VCaP (cell line): ENCODE measurements at regions not wholly inside any gene's neighbourhood (a gene's known extent, or its start where the extent isn't known, plus 50 kb on each side); places are given as distances from the start of the nearest gene placed in this dataset.

Experiments used
- H3K27ac ChIP-seq: fragments of 450-650 bp; 2 replicates; pipeline ENCODE4 v1.5.1; 2017
- TF ChIP-seq, protein P1 (sequence below): fragments of 450-650 bp; conservative IDR thresholded peaks from 2 replicates; pipeline ENCODE4 v1.5.1; 2017; ENCODE audit warnings: mild to moderate bottlenecking, moderate library complexity

DNA sequence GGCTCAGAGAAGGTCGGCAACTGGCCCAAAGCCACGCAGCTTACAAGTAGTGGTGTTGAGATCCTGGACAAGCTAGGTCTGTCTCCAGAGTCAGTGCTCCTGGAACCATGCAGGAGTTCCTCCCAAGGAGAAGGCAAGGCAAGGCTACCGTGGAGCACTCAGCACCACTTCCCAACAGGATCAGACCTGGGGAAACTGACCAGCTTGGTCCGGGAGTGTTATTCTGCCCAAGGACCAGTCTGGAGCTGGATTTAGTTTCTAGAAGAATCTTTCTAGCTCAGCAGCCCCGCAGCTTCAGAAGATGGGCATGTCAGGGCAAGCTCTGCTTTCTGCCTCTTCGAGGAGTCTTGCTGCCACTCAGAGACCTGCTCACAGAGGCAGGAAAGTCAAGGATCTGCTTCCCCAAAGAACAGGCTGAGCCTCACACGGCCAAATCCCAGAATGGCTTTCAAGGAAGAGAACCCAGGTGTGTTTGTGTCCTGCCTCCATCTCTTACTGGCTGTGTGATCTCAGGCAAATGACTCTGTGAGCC, 302.8 kb downstream of the MATN1 start:
- TF ChIP-seq, protein P1, sequence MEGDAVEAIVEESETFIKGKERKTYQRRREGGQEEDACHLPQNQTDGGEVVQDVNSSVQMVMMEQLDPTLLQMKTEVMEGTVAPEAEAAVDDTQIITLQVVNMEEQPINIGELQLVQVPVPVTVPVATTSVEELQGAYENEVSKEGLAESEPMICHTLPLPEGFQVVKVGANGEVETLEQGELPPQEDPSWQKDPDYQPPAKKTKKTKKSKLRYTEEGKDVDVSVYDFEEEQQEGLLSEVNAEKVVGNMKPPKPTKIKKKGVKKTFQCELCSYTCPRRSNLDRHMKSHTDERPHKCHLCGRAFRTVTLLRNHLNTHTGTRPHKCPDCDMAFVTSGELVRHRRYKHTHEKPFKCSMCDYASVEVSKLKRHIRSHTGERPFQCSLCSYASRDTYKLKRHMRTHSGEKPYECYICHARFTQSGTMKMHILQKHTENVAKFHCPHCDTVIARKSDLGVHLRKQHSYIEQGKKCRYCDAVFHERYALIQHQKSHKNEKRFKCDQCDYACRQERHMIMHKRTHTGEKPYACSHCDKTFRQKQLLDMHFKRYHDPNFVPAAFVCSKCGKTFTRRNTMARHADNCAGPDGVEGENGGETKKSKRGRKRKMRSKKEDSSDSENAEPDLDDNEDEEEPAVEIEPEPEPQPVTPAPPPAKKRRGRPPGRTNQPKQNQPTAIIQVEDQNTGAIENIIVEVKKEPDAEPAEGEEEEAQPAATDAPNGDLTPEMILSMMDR, result no peak
- no peak overlapping the region for H3K27ac ChIP-seq

DNA sequence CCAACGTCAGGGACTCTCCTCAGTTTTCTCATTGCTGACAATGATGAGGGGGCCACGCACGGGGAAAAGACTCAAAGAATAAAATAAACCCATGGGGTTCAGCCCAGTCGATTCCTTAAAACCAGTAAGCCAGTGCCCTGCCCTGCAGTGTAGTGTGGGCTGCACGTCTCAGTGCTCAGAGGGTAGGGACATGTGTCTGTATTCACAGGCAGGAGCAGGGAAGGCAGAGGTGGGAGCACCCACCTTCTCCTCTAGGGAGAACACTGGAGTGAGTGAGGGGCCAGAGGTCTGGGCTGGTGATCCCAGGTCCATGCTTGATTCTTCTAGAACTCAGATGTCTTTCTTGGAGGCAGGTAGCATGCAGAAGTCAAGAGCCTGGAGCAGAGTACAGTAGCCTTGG, 303.6 kb downstream of the MATN1 start:
- TF ChIP-seq, protein P1, result no peak
- no peak overlapping the region for H3K27ac ChIP-seq

DNA sequence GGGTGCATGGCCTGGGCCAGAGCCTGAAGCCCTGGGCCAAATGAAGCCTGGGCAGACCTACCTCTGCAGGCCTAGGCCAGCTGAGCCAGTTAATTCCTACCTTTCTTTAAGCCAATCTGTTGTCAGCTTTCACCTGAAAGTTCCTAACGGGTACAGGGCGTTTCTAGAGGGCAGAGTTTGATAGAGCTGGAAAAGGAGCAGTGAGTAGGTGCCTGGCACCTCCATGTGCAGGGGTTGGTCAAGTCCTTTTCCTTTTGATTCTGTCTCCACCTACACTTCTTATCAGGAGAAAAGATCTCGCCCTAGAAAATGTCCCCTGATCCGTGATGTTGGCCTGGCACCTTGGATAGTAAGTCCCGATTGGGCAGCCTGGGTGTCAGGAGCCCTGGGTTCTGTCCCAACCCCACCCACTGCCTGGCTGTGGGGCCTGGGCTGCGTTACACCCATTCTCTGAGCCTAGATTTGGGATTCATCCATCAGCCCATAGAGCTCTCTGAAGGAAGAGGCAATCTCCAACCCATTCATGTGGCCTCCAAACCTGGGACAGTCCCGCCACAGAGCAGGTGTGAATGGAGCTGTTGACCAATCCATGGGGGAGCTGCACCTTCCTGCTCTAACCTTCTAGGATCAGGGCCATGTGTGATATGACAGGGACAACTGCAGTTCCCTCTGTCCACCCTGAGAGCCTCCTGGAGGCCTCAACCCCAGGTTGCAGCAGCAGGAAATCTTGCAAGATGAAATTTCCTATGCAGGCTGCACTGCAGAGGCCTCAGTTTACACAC, 304.3 kb downstream of the MATN1 start:
- TF ChIP-seq, protein P1, result no peak
- H3K27ac ChIP-seq, result no peak overlapping the region

DNA sequence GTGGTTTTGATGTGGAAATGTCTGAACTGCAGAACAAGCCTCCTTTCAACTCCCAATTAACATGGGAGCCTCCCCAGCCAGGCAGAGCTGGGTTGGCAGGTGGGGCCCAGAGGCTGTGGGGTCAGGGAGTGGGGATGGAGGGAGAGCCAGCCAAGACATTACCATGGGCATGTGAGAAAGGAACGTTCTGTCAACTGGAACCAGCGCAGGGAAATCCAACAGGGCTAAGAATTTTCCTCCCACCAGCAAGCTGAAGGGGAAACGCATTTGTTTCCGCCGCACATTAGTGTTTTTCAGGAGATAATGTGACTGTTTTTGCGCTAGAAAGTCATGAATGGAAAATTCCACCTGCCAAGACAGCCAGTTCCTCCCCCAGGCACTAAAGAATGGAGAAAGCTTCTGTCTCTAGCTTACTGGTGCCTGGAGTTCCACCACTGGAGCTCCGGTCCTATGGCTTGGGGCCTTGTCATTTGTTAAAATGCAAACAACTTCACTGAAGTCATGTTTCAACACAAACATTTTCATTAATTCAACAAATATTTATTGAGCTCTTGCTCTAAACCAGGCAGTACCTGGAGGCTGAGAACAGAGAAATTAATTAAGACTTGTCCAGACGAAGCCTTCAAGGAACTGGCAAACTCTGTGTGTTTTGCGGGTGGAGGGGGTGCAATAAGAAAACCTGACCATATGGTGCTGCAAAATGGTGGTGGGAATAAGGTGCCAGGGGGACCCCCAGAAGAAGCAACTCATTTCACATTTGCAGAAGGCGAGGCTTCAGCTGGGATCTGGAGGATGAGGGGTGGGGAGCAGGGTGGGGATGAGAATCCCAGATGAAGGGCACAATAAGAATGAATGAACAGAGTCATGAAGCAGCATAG, 305.1 kb downstream of the MATN1 start:
- TF ChIP-seq, protein P1, result no peak
- no peak overlapping the region for H3K27ac ChIP-seq

DNA sequence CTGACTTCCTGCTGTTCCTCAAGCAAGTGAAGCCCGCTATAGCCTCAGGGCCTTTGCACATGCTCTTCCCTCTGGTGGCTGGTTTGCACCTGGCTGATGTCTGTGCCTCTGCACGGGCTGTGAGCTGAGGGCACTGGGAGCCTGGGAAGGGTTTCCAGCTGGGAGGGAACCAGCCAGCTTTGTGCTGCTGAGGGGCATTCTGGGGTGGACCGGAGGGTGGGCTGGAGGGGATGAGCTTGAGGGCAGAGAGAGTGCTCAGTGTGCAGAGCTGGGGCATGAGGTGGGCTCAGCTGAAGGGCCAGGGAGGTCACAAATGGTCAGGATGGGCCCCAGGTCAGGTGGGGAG, 305.7 kb downstream of the MATN1 start:
- TF ChIP-seq, protein P1, result no peak
- H3K27ac ChIP-seq, result no peak overlapping the region

DNA sequence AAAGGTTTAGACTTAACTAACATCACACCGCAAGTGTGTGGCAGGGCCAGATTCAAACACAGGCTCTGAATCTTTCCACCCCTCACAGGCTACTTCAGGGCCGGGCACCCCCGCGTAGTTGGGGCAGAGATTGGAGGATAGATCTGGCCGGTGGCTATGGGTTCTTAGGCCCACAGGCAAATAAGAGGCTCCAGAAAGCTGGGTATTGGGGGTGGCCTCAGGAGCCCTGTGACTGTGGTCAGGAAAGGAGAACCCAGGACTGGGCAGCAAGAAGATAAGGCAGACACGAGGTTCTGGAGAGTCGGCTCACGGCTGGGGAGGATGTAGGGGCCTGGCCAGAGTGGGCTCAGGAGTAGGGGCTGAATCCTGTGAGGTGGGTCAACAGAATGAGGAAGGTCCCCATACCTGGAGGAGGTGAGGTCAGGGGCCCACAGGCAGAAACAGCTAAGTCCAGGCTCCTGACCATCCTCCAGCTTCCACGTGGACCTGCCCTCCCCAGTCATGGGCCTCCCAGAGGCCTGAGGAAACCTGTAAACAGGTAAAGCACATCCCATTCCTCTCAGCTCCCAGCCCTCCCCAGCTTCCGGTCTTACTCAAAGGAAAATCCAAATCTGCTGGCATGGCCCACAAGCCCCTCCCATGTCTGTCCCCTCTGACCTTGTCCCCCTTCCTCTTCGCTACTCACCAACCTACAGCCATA, 306.2 kb downstream of the MATN1 start:
- TF ChIP-seq, protein P1, result no peak
- no peak overlapping the region for H3K27ac ChIP-seq
